PC-9 (cell line): ENCODE measurements at regions not wholly inside any gene's neighbourhood (a gene's known extent, or its start where the extent isn't known, plus 50 kb on each side); places are given as distances from the start of the nearest gene placed in this dataset.

Source experiments
- BruUV-seq: library from RNA; stranded (reverse); fragments of 400-500 nt; replicated peaks from 2 replicates; lab custom pipeline; 2021; lab: Mats Ljungman, UMichigan
- CTCF ChIA-PET: fragments of 300-600 bp; sonication (Branson Sonifier 250); formaldehyde crosslinking; loops from one replicate; lab custom pipeline; 2022; ENCODE audit warnings: antibody characterized with exemption; lab: Charles Lee
- POLR2A ChIA-PET: fragments of 300-600 bp; sonication (Branson Sonifier 250); formaldehyde crosslinking; loops from one replicate; lab custom pipeline; 2022; ENCODE audit warnings: antibody characterized with exemption; ENCODE audit not compliant: unreplicated experiment; lab: Charles Lee
- DNase-seq, 2 experiments: peaks; one replicate each; pipeline versions ENCODE4 v3.0.0 to v3.0.0-alpha.2; 2015 to 2022; ENCODE audit warnings: mixed read lengths in 1 of 2
- H2AFZ ChIP-seq: fragments of 200-600 bp; sonication (generic); 2 replicates; pipeline ENCODE4 v1.8.1; 2017; ENCODE audit warnings: antibody characterized with exemption
- H3F3A ChIP-seq: fragments of 200-600 bp; sonication (generic); 2 replicates; pipeline ENCODE4 v1.8.1; 2017; ENCODE audit warnings: antibody characterized with exemption, mild to moderate bottlenecking, low read depth; ENCODE audit not compliant: insufficient read depth
- H3K27ac ChIP-seq: fragments of 200-600 bp; sonication (generic); 2 replicates; pipeline ENCODE4 v1.6.1; 2016; ENCODE audit warnings: mixed run types
- H3K27me3 ChIP-seq: fragments of 200-600 bp; sonication (generic); 2 replicates; pipeline ENCODE4 v1.6.1; 2016; ENCODE audit warnings: low read depth, mixed run types; ENCODE audit not compliant: insufficient read depth
- H3K36me3 ChIP-seq: fragments of 200-600 bp; sonication (generic); 2 replicates; pipeline ENCODE4 v1.6.1; 2016; ENCODE audit warnings: low read depth, mixed run types
- H3K4me1 ChIP-seq: fragments of 200-600 bp; sonication (generic); replicated peaks from 2 replicates; pipeline ENCODE4 v1.6.1; 2016; ENCODE audit warnings: mixed run types; ENCODE audit not compliant: insufficient read depth
- H3K4me2 ChIP-seq: fragments of 200-600 bp; sonication (generic); 2 replicates; pipeline ENCODE4 v1.6.1; 2017; ENCODE audit warnings: mixed run types
- H3K4me3 ChIP-seq: fragments of 200-600 bp; sonication (generic); 2 replicates; pipeline ENCODE4 v1.6.1; 2016; ENCODE audit warnings: mixed run types
- H3K79me2 ChIP-seq: fragments of 200-600 bp; sonication (generic); 2 replicates; pipeline ENCODE4 v1.6.1; 2017; ENCODE audit warnings: low read depth, mixed run types
- H3K9me2 ChIP-seq: fragments of 200-600 bp; sonication (generic); 2 replicates; pipeline ENCODE4 v1.8.1; 2017; ENCODE audit warnings: mild to moderate bottlenecking; ENCODE audit not compliant: insufficient read depth
- H3K9me3 ChIP-seq: fragments of 200-600 bp; sonication (generic); 2 replicates; pipeline ENCODE4 v1.8.1; 2016; ENCODE audit warnings: low read depth; ENCODE audit not compliant: insufficient read depth
- H4K20me1 ChIP-seq: fragments of 200-600 bp; sonication (generic); 2 replicates; pipeline ENCODE4 v1.8.1; 2017; ENCODE audit not compliant: insufficient read depth
- EZH2 ChIP-seq: fragments of 200-600 bp; sonication (generic); IDR thresholded peaks from 2 replicates; pipeline ENCODE4 v1.8.0; 2017; ENCODE audit warnings: antibody characterized with exemption, low read depth
- intact Hi-C: fragments of 100-400 bp; cut with micrococcal nuclease; formaldehyde crosslinking; loops from one replicate; pipeline ENCODE4 v1.10.0; 2022; ENCODE audit not compliant: unreplicated experiment
- TF ChIP-seq, protein P1 (sequence below): fragments of 200-600 bp; sonication (generic); conservative IDR thresholded peaks from 2 replicates; pipeline ENCODE4 v1.6.1; 2017; ENCODE audit warnings: mixed run types, antibody characterized with exemption, mild to moderate bottlenecking, moderate library complexity

DNA sequence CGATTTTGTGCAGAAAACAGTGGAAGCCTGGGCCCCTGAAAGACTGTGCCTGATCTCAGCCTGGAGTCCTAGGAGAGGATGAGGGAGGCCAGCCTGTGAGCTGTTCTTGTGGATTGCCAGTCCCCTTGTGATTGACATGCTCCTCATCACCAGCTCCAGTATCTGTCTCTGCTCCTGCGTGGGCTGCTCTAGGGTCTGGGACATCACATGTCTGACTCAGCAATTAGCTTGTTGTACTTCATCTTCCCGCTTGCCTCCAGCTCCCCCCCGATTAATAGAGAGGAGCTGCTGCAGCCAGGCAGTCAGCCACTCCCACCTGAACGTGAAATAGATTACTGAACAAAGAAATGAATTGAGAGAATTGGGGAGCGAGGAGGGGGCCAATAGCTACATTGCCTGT lies 99.6 kb upstream of the TBX20 start:
- H3F3A ChIP-seq, result no peaks in the 10 kb centered on the region
- H3K36me3 ChIP-seq, result no peaks in the 10 kb centered on the region
- no peak overlapping the region for H2AFZ ChIP-seq
- TF ChIP-seq, protein P1, sequence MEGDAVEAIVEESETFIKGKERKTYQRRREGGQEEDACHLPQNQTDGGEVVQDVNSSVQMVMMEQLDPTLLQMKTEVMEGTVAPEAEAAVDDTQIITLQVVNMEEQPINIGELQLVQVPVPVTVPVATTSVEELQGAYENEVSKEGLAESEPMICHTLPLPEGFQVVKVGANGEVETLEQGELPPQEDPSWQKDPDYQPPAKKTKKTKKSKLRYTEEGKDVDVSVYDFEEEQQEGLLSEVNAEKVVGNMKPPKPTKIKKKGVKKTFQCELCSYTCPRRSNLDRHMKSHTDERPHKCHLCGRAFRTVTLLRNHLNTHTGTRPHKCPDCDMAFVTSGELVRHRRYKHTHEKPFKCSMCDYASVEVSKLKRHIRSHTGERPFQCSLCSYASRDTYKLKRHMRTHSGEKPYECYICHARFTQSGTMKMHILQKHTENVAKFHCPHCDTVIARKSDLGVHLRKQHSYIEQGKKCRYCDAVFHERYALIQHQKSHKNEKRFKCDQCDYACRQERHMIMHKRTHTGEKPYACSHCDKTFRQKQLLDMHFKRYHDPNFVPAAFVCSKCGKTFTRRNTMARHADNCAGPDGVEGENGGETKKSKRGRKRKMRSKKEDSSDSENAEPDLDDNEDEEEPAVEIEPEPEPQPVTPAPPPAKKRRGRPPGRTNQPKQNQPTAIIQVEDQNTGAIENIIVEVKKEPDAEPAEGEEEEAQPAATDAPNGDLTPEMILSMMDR, result no peak
- TF ChIP-seq EZH2, result no peak
- intact Hi-C loops, result no loop called here
- H3K27ac ChIP-seq, result no peak overlapping the region
- BruUV-seq, result no TSS peak
- no peak overlapping the region for H3K4me3 ChIP-seq
- H3K79me2 ChIP-seq, result no peaks in the 10 kb centered on the region
- DNase-seq, result no peak
- no peaks in the 10 kb centered on the region for H3K27me3 ChIP-seq
- ChIA-PET POLR2A (no interaction called here), CTCF (no interaction called here)
- H4K20me1 ChIP-seq, result no peaks in the 10 kb centered on the region
- H3K4me1 ChIP-seq, result no peaks in the 10 kb centered on the region
- no peaks in the 10 kb centered on the region for H3K9me2 ChIP-seq
- no peaks in the 10 kb centered on the region for H3K9me3 ChIP-seq
- no peak overlapping the region for H3K4me2 ChIP-seq

DNA sequence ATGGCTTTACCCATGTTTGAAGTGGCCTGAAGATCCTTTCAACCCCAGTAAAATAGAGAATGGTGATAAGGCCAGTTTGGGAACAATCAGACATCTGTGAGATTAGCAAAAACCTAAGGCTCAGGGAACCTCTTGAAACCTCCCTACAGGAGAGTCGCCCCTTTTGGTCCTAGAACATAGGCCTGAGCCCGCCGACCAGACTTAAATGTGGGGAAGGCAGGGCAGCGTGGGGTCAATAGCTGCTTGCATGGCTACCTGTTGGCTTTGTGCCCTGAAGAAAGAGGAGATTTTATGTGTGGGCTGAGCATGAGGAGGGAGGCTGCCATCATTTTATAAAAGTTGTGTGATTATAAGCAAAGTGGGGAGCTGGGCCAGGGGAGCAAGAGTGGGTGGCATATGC lies 97.6 kb upstream of the TBX20 start:
- Histone ChIP-seq H3K36me3 (no peaks in the 10 kb centered on the region), H3K9me2 (no peaks in the 10 kb centered on the region), H3K27ac (no peak overlapping the region), H3K79me2 (no peaks in the 10 kb centered on the region), H3K4me3 (no peak overlapping the region), H3K27me3 (no peaks in the 10 kb centered on the region), H2AFZ (no peak overlapping the region), H3K9me3 (no peaks in the 10 kb centered on the region), H4K20me1 (no peaks in the 10 kb centered on the region), H3K4me2 (no peak overlapping the region), H3K4me1 (no peaks in the 10 kb centered on the region), H3F3A (no peaks in the 10 kb centered on the region)
- TF ChIP-seq, protein P1, result no peak
- TF ChIP-seq EZH2, result no peak
- ChIA-PET POLR2A (no interaction called here), CTCF (no interaction called here)
- no peak for DNase-seq
- intact Hi-C loops, result no loop called here
- BruUV-seq, result no TSS peak

DNA sequence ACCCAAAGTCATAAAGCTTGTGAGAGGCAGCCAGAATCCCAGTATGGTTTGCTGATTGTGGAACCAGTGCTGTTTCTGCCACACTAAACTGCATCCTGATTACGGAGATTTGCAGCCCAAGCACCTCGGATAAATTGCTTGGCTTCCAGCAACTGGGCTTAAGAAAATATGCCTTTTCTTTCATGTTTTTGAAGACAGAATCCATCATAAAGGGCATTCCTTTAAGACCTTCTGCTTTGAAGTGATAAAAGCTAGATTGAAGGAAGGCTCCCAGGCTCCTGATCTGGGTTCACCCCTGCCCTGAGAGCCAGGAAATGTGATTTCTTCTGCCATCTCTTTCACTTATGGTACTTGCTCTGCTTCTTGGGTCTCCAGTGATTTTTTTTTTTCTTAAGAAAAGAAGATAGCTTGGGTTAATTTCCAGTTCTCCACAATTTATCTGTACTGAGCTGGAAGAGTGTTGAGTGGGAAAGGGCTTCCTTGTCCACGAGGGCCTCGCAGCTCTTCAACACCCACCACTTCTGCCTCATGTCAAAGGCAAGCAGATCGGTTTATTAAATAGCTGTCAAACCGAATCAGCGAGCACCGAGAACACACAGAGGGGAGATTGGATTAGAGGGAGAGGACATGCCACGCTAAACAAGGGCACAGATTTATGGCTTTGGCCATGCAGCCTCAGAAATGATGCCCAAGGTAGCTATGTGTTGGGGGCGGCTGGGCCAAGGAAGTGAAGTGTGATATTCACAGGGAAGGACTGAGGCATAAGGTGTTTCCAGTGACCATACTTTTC lies 94.9 kb upstream of the TBX20 start:
- H4K20me1 ChIP-seq, result no peaks in the 10 kb centered on the region
- no peak overlapping the region for H3K27ac ChIP-seq
- no peaks in the 10 kb centered on the region for H3F3A ChIP-seq
- POLR2A ChIA-PET, result no interaction called here
- no peaks in the 10 kb centered on the region for H3K4me1 ChIP-seq
- H3K36me3 ChIP-seq, result no peaks in the 10 kb centered on the region
- intact Hi-C loops, result no loop called here
- H3K27me3 ChIP-seq, result no peaks in the 10 kb centered on the region
- no peaks in the 10 kb centered on the region for H3K79me2 ChIP-seq
- DNase-seq, result no peak
- no peaks in the 10 kb centered on the region for H3K9me2 ChIP-seq
- no peak for TF ChIP-seq EZH2
- TF ChIP-seq, protein P1, result no peak
- no peak overlapping the region for H3K4me2 ChIP-seq
- BruUV-seq, result no TSS peak
- no peak overlapping the region for H2AFZ ChIP-seq
- H3K4me3 ChIP-seq, result no peak overlapping the region
- CTCF ChIA-PET, result no interaction called here
- H3K9me3 ChIP-seq, result no peaks in the 10 kb centered on the region
